NCI-H2227 treated with DMSO at 0.1 percent for 48 hours (cell line): ENCODE measurements at regions not wholly inside any gene's neighbourhood (a gene's known extent, or its start where the extent isn't known, plus 50 kb on each side); places are given as distances from the start of the nearest gene placed in this dataset.

Experiments
- DNase-seq: peaks from one replicate; lab custom pipeline; 2025; lab: John Stamatoyannopoulos, UW

DNA sequence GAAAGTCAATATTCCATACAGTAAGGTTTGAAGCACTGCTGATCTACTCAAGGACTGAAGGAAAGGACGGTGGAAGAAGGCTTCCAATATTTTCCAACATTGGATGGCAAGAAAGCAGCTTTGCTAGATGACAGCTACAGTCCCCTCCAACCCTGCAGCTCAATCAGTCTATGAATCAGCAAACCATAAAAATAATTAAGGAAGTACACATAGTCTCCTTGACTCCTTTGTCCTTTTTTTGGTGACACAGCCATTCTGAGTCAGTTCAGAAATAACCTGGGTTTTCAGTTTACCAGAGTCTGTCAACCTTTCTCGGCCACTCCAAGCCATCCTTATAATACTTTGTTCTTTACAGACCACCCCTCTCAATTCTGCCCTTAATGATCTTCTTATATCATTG lies 232.5 kb downstream of the IBTK start:
- no peak for DNase-seq

- no peak for DNase-seq
Observed at GRCh38 chr6:82013561-82014530, 233.7 kb downstream of the IBTK start.

DNA sequence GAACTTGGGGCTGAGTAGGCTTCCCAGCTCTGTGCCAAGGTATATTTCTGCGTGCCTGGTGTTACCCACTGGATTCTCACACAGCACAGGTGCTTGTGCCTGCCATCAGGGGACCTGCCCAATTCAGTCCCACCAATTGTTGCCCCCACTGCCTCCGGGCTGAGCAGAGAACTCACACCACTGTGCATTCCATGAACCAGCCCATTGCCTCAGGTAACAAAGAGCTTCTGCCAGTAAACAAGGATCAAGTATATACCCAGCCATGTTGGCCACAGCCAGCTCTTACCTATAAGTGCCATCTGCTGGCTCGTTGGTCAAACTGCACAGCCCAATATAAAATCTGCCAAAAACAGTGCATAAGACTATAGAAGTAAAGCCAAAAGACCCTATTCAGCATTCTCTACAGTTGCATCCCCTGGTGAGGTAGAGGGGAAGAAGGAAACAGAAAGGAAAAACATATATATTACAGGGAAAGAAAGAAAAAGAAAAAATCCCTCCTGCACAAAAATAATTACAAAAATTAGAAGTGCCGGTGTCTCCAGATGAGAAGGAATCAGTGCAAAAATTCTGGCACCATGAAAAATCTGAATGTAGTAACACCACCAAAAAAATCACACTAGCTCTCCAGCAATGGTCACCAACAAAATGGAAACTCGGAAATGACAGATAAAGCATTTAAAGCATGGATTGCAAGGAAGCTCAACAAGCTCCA lies 241.4 kb downstream of the IBTK start:
- no peak for DNase-seq

- no peak for DNase-seq
Observed at GRCh38 chr6:82000551-82000950, 247.0 kb downstream of the IBTK start.

GRCh38 chr6:81999826-82000225 lies 247.3 kb upstream of the TENT5A start:
- no peak for DNase-seq

GRCh38 chr6:81999270-81999669 lies 246.8 kb upstream of the TENT5A start:
- no peak for DNase-seq

DNA sequence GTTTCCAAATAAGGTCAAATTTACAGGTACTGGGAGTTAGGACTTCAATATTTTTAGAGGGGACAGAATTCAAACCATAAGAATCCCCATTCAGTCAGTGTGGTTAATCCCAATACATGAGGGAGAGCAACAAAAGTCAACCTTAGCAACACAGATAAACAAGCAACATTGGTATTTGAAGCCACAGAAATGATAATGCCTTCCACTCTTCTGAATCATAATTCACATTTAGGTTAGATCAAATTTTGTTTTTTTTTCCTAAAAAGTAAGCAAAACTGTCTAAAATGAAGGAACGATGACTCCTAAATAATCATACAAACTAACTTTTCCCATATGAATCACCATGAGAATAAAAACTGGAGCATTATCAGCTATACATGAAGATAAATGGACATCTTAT lies 246.0 kb upstream of the TENT5A start:
- DNase-seq, result no peak

DNA sequence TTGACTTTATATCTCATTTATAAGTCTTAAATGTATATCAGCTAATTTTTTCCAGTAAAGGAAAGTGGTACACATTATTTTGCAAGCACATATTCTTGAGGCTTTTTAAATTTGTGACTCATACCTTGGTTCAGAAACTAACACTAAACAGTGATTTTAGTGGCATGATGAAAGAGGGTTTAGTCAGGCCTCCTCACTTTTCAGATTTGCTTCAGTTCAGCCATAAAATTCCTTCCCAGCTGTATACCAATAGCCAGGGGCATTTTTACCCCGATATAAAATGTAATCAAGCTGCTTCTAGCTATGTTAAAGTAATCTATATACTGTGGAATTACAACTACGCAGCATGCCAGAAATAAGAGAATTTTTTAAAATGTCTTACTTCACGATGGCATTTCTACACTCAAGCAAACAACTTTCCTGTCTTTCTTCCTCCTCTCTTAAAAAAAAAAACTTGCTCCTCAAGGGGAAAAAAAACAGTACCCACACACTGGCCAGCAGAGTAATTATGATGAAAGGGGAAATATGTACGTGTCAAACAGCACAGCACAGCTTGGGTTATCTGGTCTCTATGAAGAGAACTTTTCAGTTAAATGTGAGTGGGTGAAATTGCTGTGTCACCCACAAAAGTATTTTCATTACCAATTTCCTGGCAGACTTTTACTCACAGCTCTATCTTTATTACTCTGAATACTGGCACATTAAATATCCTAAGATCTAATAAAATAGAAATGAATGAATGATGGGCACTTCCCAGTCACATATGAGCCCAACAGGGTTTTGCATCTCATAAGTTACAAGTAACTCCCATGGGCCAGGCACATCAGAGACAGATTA lies 244.8 kb upstream of the TENT5A start:
- DNase-seq, result no peak

DNA sequence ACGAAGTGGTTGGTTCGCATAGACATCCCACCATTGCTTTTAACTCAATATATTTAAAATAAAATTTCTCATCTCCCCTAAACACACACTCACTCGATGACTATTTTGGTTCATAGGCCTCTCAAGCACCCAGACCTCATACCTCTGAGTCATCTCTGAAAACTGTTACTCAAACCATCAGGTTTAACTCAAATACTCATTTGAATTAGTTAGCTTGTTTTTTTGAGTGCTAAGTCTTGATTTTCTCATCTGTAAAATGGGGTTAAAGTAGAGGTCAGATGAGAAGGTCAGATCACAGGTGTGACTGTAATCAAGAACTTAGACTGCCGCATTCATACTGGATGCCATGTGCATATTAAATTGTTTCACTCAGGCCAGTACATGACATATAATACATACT lies 243.9 kb upstream of the TENT5A start:
- no peak for DNase-seq

DNA sequence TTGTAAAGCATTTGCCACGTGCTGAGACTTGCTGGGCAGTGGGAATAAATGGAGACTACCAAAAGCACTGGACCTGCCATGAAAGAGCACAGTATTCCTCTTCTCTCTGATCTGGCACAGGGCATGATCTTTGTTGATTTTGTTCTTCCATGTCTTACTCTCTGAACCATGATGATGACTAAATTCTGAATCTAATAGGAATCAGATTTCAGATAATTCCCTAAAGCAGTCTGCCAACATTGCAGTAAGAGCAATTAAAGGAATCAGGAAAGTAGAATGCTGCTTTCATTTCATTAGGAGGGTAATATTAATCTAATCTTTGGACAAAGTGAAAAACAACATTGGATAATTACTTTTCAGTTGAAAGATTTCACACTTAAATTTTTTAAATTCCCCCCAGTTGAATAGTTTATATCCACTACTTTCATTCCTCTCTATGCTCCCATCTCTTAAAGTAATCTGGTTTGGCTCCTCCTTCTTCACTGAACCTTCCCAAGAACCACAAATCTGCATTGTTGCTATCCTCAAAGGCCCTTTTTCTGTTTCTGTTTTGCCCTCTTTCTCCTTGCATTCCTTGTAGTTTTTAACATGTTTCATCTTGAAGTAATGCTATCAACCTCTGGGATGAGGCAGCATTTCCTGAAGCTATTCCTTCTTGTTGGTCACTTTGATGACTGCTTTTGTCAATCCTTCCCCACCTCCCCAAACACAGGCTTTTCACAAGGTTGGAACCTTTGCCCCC lies 243.2 kb upstream of the TENT5A start:
- no peak for DNase-seq

DNA sequence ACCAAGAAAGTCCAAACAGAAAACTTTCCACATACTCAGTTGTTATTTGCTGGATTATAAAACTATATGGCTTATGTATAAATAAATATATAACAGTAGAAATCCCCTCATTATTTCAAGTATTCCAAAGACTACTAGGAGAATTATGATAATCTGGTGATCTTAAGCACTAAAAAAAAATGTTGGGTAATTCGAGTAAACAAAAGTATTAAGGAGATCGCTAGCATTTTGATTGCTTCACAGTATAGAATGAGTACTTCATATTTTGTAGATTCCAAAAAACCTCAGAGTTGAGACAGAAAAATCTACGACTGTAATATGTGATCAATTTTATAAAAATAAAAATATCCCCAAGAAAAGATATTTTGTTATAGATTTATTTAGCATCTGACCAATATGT lies 236.4 kb upstream of the TENT5A start:
- no peak for DNase-seq

GRCh38 chr6:81988446-81988845 lies 236.0 kb upstream of the TENT5A start:
- DNase-seq, result no peak

- DNase-seq, result no peak
Observed at GRCh38 chr6:81987293-81987692, 234.8 kb upstream of the TENT5A start.

DNA sequence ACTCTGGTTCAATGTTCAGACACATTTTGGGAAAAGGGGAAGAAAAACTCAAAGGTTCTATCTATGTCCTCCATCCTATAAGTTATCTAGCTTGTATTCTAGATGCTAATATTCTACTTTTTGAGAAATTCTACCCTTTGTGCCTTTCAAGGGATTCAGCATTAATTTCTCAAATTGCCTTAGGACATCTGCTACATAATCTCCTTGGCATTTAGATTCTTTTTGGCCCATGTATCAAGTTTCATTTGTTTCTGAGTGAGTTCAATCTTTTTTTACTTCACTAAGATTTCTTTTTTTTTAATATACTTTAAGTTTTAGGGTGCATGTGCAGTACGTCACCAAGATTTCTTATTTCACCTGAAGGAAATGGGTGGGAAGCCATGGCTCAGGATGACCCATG lies 232.7 kb upstream of the TENT5A start:
- no peak for DNase-seq

DNA sequence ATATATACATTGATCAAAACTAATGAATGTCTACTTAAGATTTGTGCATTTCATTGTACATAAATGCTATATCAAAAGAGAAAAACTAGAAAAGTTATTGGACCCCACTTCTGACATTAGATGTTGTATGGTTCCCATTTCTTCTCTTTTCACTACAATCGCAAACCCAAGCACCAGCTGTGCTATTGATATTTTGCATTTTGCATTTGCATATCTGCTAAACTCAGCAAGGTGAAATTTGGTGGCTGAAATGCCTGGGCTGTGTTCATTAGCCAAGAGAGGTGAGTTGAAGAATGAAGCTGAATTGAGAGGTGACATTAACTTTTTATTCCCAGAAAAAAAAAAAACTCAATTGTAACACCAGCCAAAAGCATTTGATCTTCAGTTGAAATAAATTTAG lies 232.1 kb upstream of the TENT5A start:
- no peak for DNase-seq

- no peak for DNase-seq
Observed at GRCh38 chr6:81981812-81982211, 229.3 kb upstream of the TENT5A start.

DNA sequence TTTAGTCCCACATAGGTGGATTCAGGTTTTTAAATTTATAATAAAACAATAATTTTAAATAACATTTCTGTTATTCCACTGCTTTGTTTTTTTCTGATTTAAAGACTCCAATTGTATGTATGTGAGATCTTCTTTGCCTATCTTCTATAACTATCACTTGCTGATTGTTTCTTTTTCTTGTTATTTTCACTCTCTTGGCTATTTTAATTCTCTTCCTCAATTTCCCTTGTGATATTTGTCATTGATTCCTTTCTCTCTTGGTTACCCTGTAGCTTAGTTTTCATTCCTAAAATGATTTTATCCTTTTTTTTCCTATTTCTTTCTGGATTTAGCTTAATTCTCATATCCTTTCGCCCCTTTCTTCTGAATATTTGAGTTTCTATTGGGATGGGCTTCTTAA lies 227.3 kb upstream of the TENT5A start:
- DNase-seq, result no peak

DNA sequence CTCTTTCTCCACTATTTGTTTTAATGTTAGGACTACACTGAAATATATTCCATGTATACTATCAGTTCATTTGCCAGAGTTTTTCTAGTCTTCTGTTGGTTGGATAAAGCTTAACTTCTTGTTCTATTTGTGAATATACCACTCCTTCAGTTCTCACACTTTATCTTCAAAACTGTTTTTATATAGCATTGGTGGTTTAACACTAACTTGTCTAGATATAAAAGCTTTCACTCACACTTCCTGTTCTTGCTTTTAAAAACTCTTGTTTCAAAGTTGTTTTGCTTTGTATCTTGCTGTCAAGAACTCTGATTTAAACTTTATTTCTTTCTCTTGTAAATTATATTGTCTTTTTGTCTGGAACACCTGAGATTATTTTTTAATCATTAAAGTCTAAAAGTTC lies 226.8 kb upstream of the TENT5A start:
- no peak for DNase-seq

- DNase-seq, result no peak
Observed at GRCh38 chr6:81978230-81978629, 225.7 kb upstream of the TENT5A start.

GRCh38 chr6:81977486-81977885 lies 225.0 kb upstream of the TENT5A start:
- no peak for DNase-seq

DNA sequence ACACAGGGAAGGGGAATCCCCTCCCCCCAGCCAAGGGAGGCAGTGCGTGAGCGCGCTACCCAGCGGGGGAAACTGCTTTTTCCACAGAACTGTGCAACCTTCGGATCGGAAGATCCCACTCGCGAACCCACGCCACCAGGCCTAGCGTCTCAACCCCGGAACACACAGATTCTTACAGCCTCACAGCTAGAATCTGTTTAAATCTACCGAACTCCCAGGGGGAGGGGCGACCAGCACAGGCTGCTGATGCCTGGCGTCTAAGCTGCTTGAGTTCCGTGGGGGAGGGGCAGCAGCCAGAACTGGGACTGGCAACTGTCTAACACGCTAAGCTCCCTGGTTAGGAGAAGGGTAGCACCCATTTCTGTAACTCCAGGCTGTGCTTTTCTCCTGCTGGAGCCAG lies 217.3 kb upstream of the TENT5A start:
- DNase-seq, result peak; percentile 2

- no peak for DNase-seq
Observed at GRCh38 chr6:81969011-81969410, 216.5 kb upstream of the TENT5A start.
